Keratinocyte (primary cell): ENCODE measurements at regions not wholly inside any gene's neighbourhood (a gene's known extent, or its start where the extent isn't known, plus 50 kb on each side); places are given as distances from the start of the nearest gene placed in this dataset.

Experiments
- DNase-seq: peaks from one replicate; pipeline ENCODE4 v3.0.0-alpha.2; 2011; ENCODE audit warnings: low read depth, missing footprints, low spot score
- FAIRE-seq: peaks from 2 replicates; lab custom pipeline; 2011; peaks lifted over from hg19 to GRCh38; lab: Jason Lieb, UNC
- H2AFZ ChIP-seq: 2 replicates; pipeline ENCODE4 v1.6.0; 2012; ENCODE audit warnings: low read length, control low read depth, inconsistent platforms; ENCODE audit not compliant: control insufficient read depth
- H3K27ac ChIP-seq: 2 replicates; pipeline ENCODE4 v1.5.1; 2011; ENCODE audit warnings: low read length; ENCODE audit not compliant: control insufficient read depth, insufficient read depth
- H3K27me3 ChIP-seq: 3 replicates; pipeline ENCODE4 v1.6.0; 2011; ENCODE audit warnings: low read length; ENCODE audit not compliant: control insufficient read depth, insufficient read depth; ENCODE audit errors: extremely low read depth
- H3K36me3 ChIP-seq, 2 experiments: 2 replicates in 1 of 2; 3 replicates in 1 of 2; pipeline ENCODE4 v1.5.1; 2011; ENCODE audit warnings: low read length in 2 of 2, mild to moderate bottlenecking in 1 of 2; ENCODE audit not compliant: control insufficient read depth in 2 of 2, insufficient read depth in 2 of 2; ENCODE audit errors: extremely low read depth in 1 of 2
- H3K4me1 ChIP-seq: 3 replicates; pipeline ENCODE4 v1.5.1; 2011; ENCODE audit warnings: low read length; ENCODE audit not compliant: control insufficient read depth, insufficient read depth; ENCODE audit errors: extremely low read depth
- H3K4me2 ChIP-seq: 3 replicates; pipeline ENCODE4 v1.6.0; 2011; ENCODE audit warnings: low read depth, low read length; ENCODE audit not compliant: control insufficient read depth, insufficient read depth; ENCODE audit errors: extremely low read depth
- H3K4me3 ChIP-seq, 3 experiments: fragments of 200-600 bp in 1 of 3; sonication (generic) in 1 of 3; 2 replicates in 2 of 3; 3 replicates in 1 of 3; pipeline ENCODE4 v1.5.1; 2011 to 2016; ENCODE audit warnings: low read length in 3 of 3, mild to moderate bottlenecking in 3 of 3, control low read depth in 2 of 3, inconsistent platforms in 1 of 3, low read depth in 1 of 3, mixed read lengths in 1 of 3, mixed run types in 1 of 3, moderate library complexity in 1 of 3; ENCODE audit not compliant: control insufficient read depth in 2 of 3, insufficient read depth in 2 of 3; ENCODE audit errors: extremely low read depth in 1 of 3
- H3K79me2 ChIP-seq: 2 replicates; pipeline ENCODE4 v1.6.0; 2012; ENCODE audit warnings: low read length; ENCODE audit not compliant: control insufficient read depth, insufficient read depth
- H3K9ac ChIP-seq: 3 replicates; pipeline ENCODE4 v1.6.0; 2011; ENCODE audit warnings: low read length; ENCODE audit not compliant: control insufficient read depth, insufficient read depth; ENCODE audit errors: extremely low read depth
- H3K9me1 ChIP-seq: 3 replicates; pipeline ENCODE4 v1.6.0; 2011; ENCODE audit warnings: low read length; ENCODE audit not compliant: control insufficient read depth, insufficient read depth; ENCODE audit errors: extremely low read depth
- H3K9me3 ChIP-seq: 2 replicates; pipeline ENCODE4 v1.5.1; 2012; ENCODE audit warnings: low read depth, low read length; ENCODE audit not compliant: control insufficient read depth
- H4K20me1 ChIP-seq: 3 replicates; pipeline ENCODE4 v1.6.0; 2011; ENCODE audit warnings: low read length; ENCODE audit not compliant: control insufficient read depth, insufficient read depth; ENCODE audit errors: extremely low read depth
- CTCF ChIP-seq, 3 experiments: IDR thresholded peaks in 1 of 3; conservative IDR thresholded peaks in 1 of 3; optimal IDR thresholded peaks in 1 of 3; 2 replicates in 2 of 3; 3 replicates in 1 of 3; pipeline versions ENCODE3 to v1.5.1; 2011; ENCODE audit warnings: low read length in 3 of 3, mild to moderate bottlenecking in 3 of 3, moderate library complexity in 2 of 3, control low read depth in 1 of 3, inconsistent platforms in 1 of 3; ENCODE audit not compliant: insufficient read depth in 2 of 3; ENCODE audit errors: extremely low read depth in 1 of 3
- EZH2 ChIP-seq: IDR thresholded peaks from one replicate; pipeline ENCODE4 v1.6.1; 2012; ENCODE audit warnings: inconsistent platforms, mild to moderate bottlenecking, low read length, moderate library complexity
- dilution Hi-C: fragments of 300-500 bp; cut with MboI; formaldehyde crosslinking; loops from one replicate; pipeline ENCODE4 v1.7.0; 2020; ENCODE audit warnings: low sequenced_read_pairs; ENCODE audit not compliant: extremely low pct_ligation_motif_present

- H3K36me3 ChIP-seq = no peaks in the 10 kb centered on the region
- H3K27me3 ChIP-seq = no peaks in the 10 kb centered on the region
- no peaks in the 10 kb centered on the region for H3K9me1 ChIP-seq
- dilution Hi-C loops = no loop called here
- no peaks in the 10 kb centered on the region for H4K20me1 ChIP-seq
- H3K4me2 ChIP-seq = no peak overlapping the region
- H3K4me3 ChIP-seq = no peak overlapping the region
- H3K27ac ChIP-seq = no peak overlapping the region
- no peak for TF ChIP-seq EZH2
- no peak for TF ChIP-seq CTCF (optimal IDR thresholded peaks at IDR 0.05 in 1 of 3, IDR thresholded peaks at IDR 0.05 in 1 of 3, conservative IDR thresholded peaks at IDR 0.05 in 1 of 3; ENCODE audit: extremely low read depth in 1 of 3, insufficient read depth in 2 of 3, low read length in 3 of 3)
- no peak overlapping the region for H2AFZ ChIP-seq
- DNase-seq (no peak), FAIRE-seq (no peak)
- H3K4me1 ChIP-seq = peaks cover 2% of the 10 kb centered on the region
- peaks cover 4% of the 10 kb centered on the region for H3K9me3 ChIP-seq
- H3K79me2 ChIP-seq = no peaks in the 10 kb centered on the region
- H3K9ac ChIP-seq = no peak overlapping the region
These were observed 194.7 kb upstream of the NANOGP8 start for GRCh38 chr15:35279811-35280210.

GRCh38 chr15:35271371-35272043 lies 186.4 kb upstream of the NANOGP8 start:
- Histone ChIP-seq H3K27ac (no peak overlapping the region), H3K9me1 (no peaks in the 10 kb centered on the region), H3K4me3 (no peak overlapping the region), H3K27me3 (no peaks in the 10 kb centered on the region), H3K4me2 (no peak overlapping the region), H2AFZ (no peak overlapping the region), H3K36me3 (no peaks in the 10 kb centered on the region), H3K4me1 (peaks cover 2% of the 10 kb centered on the region), H3K79me2 (no peaks in the 10 kb centered on the region), H3K9me3 (no peaks in the 10 kb centered on the region), H3K9ac (no peak overlapping the region), H4K20me1 (no peaks in the 10 kb centered on the region)
- dilution Hi-C loops = no loop called here
- DNase-seq (no peak), FAIRE-seq (no peak)
- TF ChIP-seq CTCF (optimal IDR thresholded peaks at IDR 0.05 in 1 of 3, IDR thresholded peaks at IDR 0.05 in 1 of 3, conservative IDR thresholded peaks at IDR 0.05 in 1 of 3; ENCODE audit: extremely low read depth in 1 of 3, insufficient read depth in 2 of 3, low read length in 3 of 3) (no peak), EZH2 (no peak)
